ENCODE measurements at regions not wholly inside any gene's neighbourhood (a gene's known extent, or its start where the extent isn't known, plus 50 kb on each side); places are given as distances from the start of the nearest gene placed in this dataset.

GRCh38 chr2:175439416-175439815 lies 257.9 kb upstream of the ATP5MC3 start:
- Mint-ChIP-seq H3K27me3 (ENCODE audit: low read depth) (no peaks in the 10 kb centered on the region), H3K36me3 (no peaks in the 10 kb centered on the region), H3K4me3 (no peak overlapping the region), H3K27ac (no peak overlapping the region), H3K4me1 (peaks cover 20% of the 10 kb centered on the region), H3K9me3 (0 out of 2 replicates have a peak, but pooled peaks cover 3% of the 10 kb centered on the region)
- peak; percentile 77 for ATAC-seq
- ChIA-PET POLR2A (no interaction called here), CTCF (no interaction called here)
- TF ChIP-seq SMAD4 (CRISPR knock-in tag; IDR thresholded peaks at IDR 0.05) (no peak), FOXK1 (CRISPR knock-in tag; IDR thresholded peaks at IDR 0.05) (no peak), USF2 (CRISPR knock-in tag; IDR thresholded peaks at IDR 0.05) (peak; percentile 32; the same call in 1 of the 2 replicates), ATF2 (CRISPR knock-in tag; IDR thresholded peaks at IDR 0.05; ENCODE audit: borderline replicate concordance, low read depth) (no peak), JAZF1 (CRISPR knock-in tag; IDR thresholded peaks at IDR 0.05) (no peak), E2F1 (CRISPR knock-in tag; IDR thresholded peaks at IDR 0.05) (no peak), ZNF396 (CRISPR knock-in tag; IDR thresholded peaks at IDR 0.05; ENCODE audit: borderline replicate concordance) (no peak), AR (CRISPR knock-in tag; IDR thresholded peaks at IDR 0.05) (no peak), IRF1 (CRISPR knock-in tag; IDR thresholded peaks at IDR 0.05) (no peak)
- DNase-seq (ENCODE audit: low spot score): no peak

- Mint-ChIP-seq H3K36me3 (no peaks in the 10 kb centered on the region), H3K4me3 (no peak overlapping the region), H3K27me3 (ENCODE audit: low read depth) (no peaks in the 10 kb centered on the region), H3K4me1 (peaks cover 15% of the 10 kb centered on the region), H3K27ac (no peak overlapping the region), H3K9me3 (0 out of 2 replicates have a peak, but pooled peaks cover 3% of the 10 kb centered on the region)
- ChIA-PET POLR2A (no interaction called here), CTCF (no interaction called here)
- DNase-seq (ENCODE audit: low spot score) (no peak), ATAC-seq (no peak)
- TF ChIP-seq RORB (CRISPR knock-in tag; IDR thresholded peaks at IDR 0.05) (no peak), ZBTB21 (CRISPR knock-in tag; IDR thresholded peaks at IDR 0.05; ENCODE audit: borderline replicate concordance) (no peak), JUN (CRISPR knock-in tag; IDR thresholded peaks at IDR 0.05) (no peak), TEAD4 (CRISPR knock-in tag; IDR thresholded peaks at IDR 0.05) (no peak), ZNF671 (CRISPR knock-in tag; IDR thresholded peaks at IDR 0.05) (no peak), ZMAT4 (CRISPR knock-in tag; IDR thresholded peaks at IDR 0.05) (no peak), EMX1 (CRISPR knock-in tag; IDR thresholded peaks at IDR 0.05) (no peak), CDX4 (CRISPR knock-in tag; IDR thresholded peaks at IDR 0.05; ENCODE audit: borderline replicate concordance) (no peak), ZBTB43 (CRISPR knock-in tag; IDR thresholded peaks at IDR 0.05) (no peak), STAT6 (CRISPR knock-in tag; conservative IDR thresholded peaks at IDR 0.05; ENCODE audit: low read depth) (no peak), USF2 (CRISPR knock-in tag; IDR thresholded peaks at IDR 0.05) (no peak), FOXP1 (CRISPR knock-in tag; IDR thresholded peaks at IDR 0.05; ENCODE audit: borderline replicate concordance) (no peak)
These were observed 255.7 kb upstream of the ATP5MC3 start for GRCh38 chr2:175437167-175437566.
